Osteocyte (in vitro differentiated cells): ENCODE measurements at regions not wholly inside any gene's neighbourhood (a gene's known extent, or its start where the extent isn't known, plus 50 kb on each side); places are given as distances from the start of the nearest gene placed in this dataset.

Experiments
- DNase-seq: peaks from one replicate; pipeline ENCODE4 v3.0.0; 2021; ENCODE audit warnings: mixed read lengths; ENCODE audit not compliant: unreplicated experiment; ENCODE audit errors: extremely low spot score
- H3K27ac Mint-ChIP-seq: one replicate; pipeline ENCODE4 v1.8.0; 2021; ENCODE audit warnings: mild to moderate bottlenecking, mixed read lengths; ENCODE audit not compliant: unreplicated experiment
- H3K27me3 Mint-ChIP-seq: one replicate; pipeline ENCODE4 v1.8.0; 2021; ENCODE audit warnings: mixed read lengths; ENCODE audit not compliant: unreplicated experiment
- H3K36me3 Mint-ChIP-seq: one replicate; pipeline ENCODE4 v1.8.0; 2021; ENCODE audit warnings: mixed read lengths; ENCODE audit not compliant: unreplicated experiment
- H3K4me1 Mint-ChIP-seq: one replicate; pipeline ENCODE4 v1.8.0; 2021; ENCODE audit warnings: mixed read lengths; ENCODE audit not compliant: unreplicated experiment
- H3K4me3 Mint-ChIP-seq: one replicate; pipeline ENCODE4 v1.8.0; 2021; ENCODE audit warnings: mild to moderate bottlenecking, moderate library complexity, mixed read lengths; ENCODE audit not compliant: unreplicated experiment
- H3K9me3 Mint-ChIP-seq: one replicate; pipeline ENCODE4 v1.8.0; 2021; ENCODE audit warnings: mixed read lengths; ENCODE audit not compliant: unreplicated experiment
- TF ChIP-seq, protein P1 (sequence below): fragments of 200-600 bp; sonication (generic); IDR thresholded peaks from 2 replicates; pipeline ENCODE4 v1.5.0; 2021; ENCODE audit warnings: antibody characterized with exemption, mild to moderate bottlenecking, moderate library complexity

DNA sequence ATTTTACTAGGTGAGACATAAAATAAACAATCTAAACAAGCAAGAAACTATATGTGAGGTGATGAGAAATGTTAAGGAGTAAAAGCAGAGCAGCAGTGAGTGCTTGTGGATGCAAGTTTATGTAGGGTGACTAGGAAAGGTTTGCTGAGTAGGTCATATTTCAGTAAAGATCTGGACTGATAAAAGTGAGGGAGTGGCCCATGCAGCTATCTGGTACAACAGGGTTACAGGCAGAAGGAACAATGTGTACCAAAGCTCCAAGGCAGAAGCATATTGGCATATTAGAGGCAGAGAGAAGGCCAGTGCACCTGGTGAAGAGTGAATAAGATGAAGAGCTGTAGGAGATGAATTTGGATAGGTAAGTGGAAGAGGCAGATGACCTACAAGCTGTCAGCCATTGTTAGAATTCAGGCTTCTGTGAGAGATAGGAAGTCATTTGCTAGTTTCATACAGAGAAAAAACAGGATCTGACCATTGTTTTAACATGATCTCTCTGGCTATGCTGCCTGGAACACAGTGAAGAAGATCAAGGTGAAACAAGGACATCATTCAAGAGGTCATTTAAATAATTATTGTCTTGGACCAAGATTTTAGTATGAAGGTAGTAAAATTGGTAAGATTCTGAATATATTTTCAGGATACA, 274.6 kb downstream of the ANKRD50 start:
- Mint-ChIP-seq H3K9me3 (peaks cover under 1% of the 10 kb centered on the region), H3K27ac (peak overlapping the region; percentile 27), H3K36me3 (no peaks in the 10 kb centered on the region), H3K27me3 (no peaks in the 10 kb centered on the region), H3K4me1 (peaks cover 14% of the 10 kb centered on the region), H3K4me3 (no peak overlapping the region)
- TF ChIP-seq, protein P1, sequence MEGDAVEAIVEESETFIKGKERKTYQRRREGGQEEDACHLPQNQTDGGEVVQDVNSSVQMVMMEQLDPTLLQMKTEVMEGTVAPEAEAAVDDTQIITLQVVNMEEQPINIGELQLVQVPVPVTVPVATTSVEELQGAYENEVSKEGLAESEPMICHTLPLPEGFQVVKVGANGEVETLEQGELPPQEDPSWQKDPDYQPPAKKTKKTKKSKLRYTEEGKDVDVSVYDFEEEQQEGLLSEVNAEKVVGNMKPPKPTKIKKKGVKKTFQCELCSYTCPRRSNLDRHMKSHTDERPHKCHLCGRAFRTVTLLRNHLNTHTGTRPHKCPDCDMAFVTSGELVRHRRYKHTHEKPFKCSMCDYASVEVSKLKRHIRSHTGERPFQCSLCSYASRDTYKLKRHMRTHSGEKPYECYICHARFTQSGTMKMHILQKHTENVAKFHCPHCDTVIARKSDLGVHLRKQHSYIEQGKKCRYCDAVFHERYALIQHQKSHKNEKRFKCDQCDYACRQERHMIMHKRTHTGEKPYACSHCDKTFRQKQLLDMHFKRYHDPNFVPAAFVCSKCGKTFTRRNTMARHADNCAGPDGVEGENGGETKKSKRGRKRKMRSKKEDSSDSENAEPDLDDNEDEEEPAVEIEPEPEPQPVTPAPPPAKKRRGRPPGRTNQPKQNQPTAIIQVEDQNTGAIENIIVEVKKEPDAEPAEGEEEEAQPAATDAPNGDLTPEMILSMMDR = no peak
- no peak for DNase-seq

DNA sequence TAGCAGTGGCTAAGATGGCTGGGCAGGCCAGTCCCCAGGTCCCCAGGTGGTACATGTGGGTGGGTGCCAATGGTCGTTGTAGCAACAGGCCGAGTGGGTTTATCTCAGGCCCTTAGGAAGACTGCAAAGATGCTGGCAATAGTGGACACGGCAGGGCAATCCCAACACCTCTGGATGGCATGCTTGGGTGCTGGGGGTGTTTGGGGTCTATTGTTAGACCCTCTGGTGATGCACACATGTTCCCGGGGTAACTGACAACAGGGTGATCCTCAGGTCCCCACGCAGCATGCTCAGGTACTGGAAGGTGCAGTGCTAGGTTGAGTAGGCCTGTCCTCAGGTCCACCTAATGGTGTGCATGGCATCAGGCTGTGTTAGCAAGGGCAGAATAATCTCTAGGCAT, 267.5 kb downstream of the ANKRD50 start:
- Mint-ChIP-seq H3K36me3 (peaks cover 10% of the 10 kb centered on the region), H3K27ac (no peak overlapping the region), H3K27me3 (no peaks in the 10 kb centered on the region), H3K4me3 (no peak overlapping the region), H3K9me3 (peaks cover 22% of the 10 kb centered on the region), H3K4me1 (peaks cover 14% of the 10 kb centered on the region)
- DNase-seq = no peak
- TF ChIP-seq, protein P1 = no peak

DNA sequence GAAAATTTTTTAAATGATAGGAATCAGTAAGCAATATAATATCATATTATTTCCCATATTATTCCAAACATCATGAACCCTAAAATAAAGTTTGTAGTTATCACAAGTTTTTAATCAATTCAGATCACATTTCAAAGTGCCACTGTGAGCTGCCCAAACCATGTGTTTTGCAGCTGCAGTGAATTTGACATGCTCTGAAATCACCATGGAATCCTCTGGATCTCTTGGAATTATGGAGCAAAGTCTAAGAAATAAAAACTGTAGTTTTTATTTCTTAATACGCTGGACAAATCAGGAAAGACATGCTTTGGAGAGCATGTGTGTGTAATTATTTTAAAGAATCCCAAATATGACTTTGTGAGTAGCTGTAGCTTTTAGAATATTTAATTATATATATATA, 262.7 kb downstream of the ANKRD50 start:
- peaks cover 21% of the 10 kb centered on the region for H3K4me1 Mint-ChIP-seq
- peaks cover 3% of the 10 kb centered on the region for H3K36me3 Mint-ChIP-seq
- H3K4me3 Mint-ChIP-seq = no peak overlapping the region
- TF ChIP-seq, protein P1 = no peak
- H3K27me3 Mint-ChIP-seq = no peaks in the 10 kb centered on the region
- no peak overlapping the region for H3K27ac Mint-ChIP-seq
- DNase-seq = no peak
- peaks cover 7% of the 10 kb centered on the region for H3K9me3 Mint-ChIP-seq

DNA sequence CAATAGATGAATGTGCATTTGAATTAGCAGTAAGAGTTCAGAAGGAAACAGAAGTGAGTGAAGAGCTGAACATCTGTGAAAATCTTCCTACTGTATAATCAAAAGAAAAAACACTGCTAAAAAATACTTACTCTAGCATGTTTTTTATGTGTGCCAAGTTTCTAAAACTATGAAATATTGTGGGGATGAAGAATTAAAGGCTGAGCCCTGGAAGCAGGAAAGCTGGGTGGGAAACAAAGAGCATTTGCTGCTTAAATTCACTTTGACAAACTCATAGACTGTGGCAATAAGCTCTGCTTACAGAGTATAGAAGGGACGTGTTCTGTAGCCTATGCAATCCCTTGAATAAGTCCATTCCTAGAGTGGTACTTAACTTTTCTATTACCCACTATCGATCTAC, 261.7 kb downstream of the ANKRD50 start:
- Mint-ChIP-seq H3K27me3 (no peaks in the 10 kb centered on the region), H3K27ac (no peak overlapping the region)

GRCh38 chr4:124454772-124455270, 257.7 kb downstream of the ANKRD50 start:
- no peaks in the 10 kb centered on the region for H3K9me3 Mint-ChIP-seq
- TF ChIP-seq, protein P1 = no peak

More for the DNA sequence above, 261.7 kb downstream of the ANKRD50 start:
- H3K4me3 Mint-ChIP-seq = no peak overlapping the region
- TF ChIP-seq, protein P1 = no peak
- H3K4me1 Mint-ChIP-seq = peaks cover 21% of the 10 kb centered on the region
- DNase-seq = no peak
- peaks cover 3% of the 10 kb centered on the region for H3K36me3 Mint-ChIP-seq
- H3K9me3 Mint-ChIP-seq = peaks cover 7% of the 10 kb centered on the region

More at GRCh38 chr4:124454772-124455270, 257.7 kb downstream of the ANKRD50 start:
- Mint-ChIP-seq H3K27me3 (no peaks in the 10 kb centered on the region), H3K4me1 (peaks cover 9% of the 10 kb centered on the region), H3K4me3 (no peak overlapping the region), H3K36me3 (no peaks in the 10 kb centered on the region), H3K27ac (no peak overlapping the region)
- DNase-seq = no peak
